Uterus (tissue), 3 donors: ENCODE measurements at regions not wholly inside any gene's neighbourhood (a gene's known extent, or its start where the extent isn't known, plus 50 kb on each side); places are given as distances from the start of the nearest gene placed in this dataset.
"Not testable (repeated sequence)": the region's sequence is repeated elsewhere in the genome, so short reads cannot be mapped to it uniquely, and the experiment has no call there.

Source experiments
- DNase-seq, 2 donors: peaks; one replicate each; pipeline ENCODE4 v3.0.0-alpha.2; 2019 to 2020
- H3K27ac ChIP-seq, 2 donors: fragments of 200-600 bp; sonication (generic); 1 replicate in 1 of 2; 2 replicates in 1 of 2; pipeline ENCODE4 v1.5.1; 2016 to 2018
- H3K27me3 ChIP-seq, 2 donors: fragments of 200-600 bp; sonication (generic); one replicate each; pipeline ENCODE4 v1.5.1; 2018 to 2019; ENCODE audit warnings: control low read depth in 1 of 2
- H3K36me3 ChIP-seq, 2 donors: fragments of 200-600 bp; sonication (generic); one replicate each; pipeline ENCODE4 v1.5.1; 2019; ENCODE audit warnings: control low read depth in 1 of 2
- H3K4me1 ChIP-seq, 2 donors: fragments of 200-600 bp; sonication (generic); one replicate each; pipeline ENCODE4 v1.5.1; 2018 to 2019; ENCODE audit warnings: control low read depth in 1 of 2
- H3K4me3 ChIP-seq, 2 donors: fragments of 200-600 bp; sonication (generic); 1 replicate in 1 of 2; 2 replicates in 1 of 2; pipeline ENCODE4 v1.5.1; 2018 to 2019; ENCODE audit warnings: mild to moderate bottlenecking in 1 of 2
- H3K9me3 ChIP-seq, 2 donors: fragments of 200-600 bp; sonication (generic); one replicate each; pipeline ENCODE4 v1.5.1; 2019; ENCODE audit warnings: control low read depth in 1 of 2
- POLR2A ChIP-seq, 2 donors: fragments of 450-650 bp; IDR thresholded peaks; one replicate each; pipeline ENCODE4 v1.6.1; 2016; ENCODE audit warnings: antibody characterized with exemption in 2 of 2, mild to moderate bottlenecking in 1 of 2, moderate library complexity in 1 of 2
- intact Hi-C: fragments of 100-400 bp; cut with DNase I; formaldehyde crosslinking; loops from one replicate; pipeline ENCODE4 v1.15.1; 2023; ENCODE audit warnings: low total_unique reads
- TF ChIP-seq, protein P1 (sequence below), 4 experiments: fragments of 200-600 bp in 2 of 4; fragments of 450-650 bp in 2 of 4; sonication (generic) in 2 of 4; IDR thresholded peaks; one replicate each; pipeline ENCODE4 v1.5.1; 2016 to 2019; ENCODE audit warnings: antibody characterized with exemption in 4 of 4, mild to moderate bottlenecking in 2 of 4, moderate library complexity in 1 of 4
- donor health status: DM: yes; HTN: yes; CAD: no.

DNA sequence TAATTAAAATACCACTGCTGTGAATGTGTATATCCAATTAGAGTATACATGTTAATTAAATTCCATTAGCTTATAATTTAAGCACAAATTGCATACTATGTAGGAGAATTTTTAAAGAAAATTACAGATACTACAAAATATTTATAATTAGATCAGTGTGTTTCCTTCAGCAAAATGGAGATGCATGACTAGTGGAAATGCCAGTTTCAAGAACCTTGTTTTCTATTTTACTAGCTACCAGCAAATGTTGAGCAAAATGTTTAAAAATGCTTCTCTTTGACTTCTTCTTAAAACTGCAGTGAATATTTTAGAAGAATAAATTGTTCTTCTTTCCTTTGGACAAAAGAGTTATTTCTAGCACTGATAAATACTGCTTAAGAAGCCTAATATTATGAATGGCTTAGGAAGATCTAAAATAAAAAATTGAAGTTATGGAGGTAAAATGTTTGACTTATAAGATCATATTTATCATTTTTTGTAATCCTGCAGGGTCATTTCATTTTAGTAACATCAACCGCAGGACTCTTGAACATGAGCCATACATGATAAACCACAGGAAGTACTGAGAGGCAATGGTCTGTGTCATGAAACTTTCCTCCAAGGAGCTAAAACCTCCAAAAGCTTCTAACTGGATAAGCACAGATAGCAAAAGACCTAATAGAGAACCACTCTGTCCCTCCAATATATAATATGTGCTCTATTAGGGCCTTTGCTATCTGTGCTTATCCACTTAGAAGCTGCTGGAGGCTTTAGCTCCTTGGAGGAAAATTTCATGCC is 1066.0 kb upstream of the CELF2 start:
- DNase-seq, result no peak
- Histone ChIP-seq H3K9me3 (no peaks in the 10 kb centered on the region), H3K27ac (no peak overlapping the region), H3K36me3 (no peaks in the 10 kb centered on the region), H3K27me3 (no peaks in the 10 kb centered on the region), H3K4me1 (no peaks in the 10 kb centered on the region), H3K4me3 (no peak overlapping the region)
- intact Hi-C loops, result no loop called here
- TF ChIP-seq POLR2A (IDR thresholded peaks at IDR 0.05), result no peak
- TF ChIP-seq, protein P1, sequence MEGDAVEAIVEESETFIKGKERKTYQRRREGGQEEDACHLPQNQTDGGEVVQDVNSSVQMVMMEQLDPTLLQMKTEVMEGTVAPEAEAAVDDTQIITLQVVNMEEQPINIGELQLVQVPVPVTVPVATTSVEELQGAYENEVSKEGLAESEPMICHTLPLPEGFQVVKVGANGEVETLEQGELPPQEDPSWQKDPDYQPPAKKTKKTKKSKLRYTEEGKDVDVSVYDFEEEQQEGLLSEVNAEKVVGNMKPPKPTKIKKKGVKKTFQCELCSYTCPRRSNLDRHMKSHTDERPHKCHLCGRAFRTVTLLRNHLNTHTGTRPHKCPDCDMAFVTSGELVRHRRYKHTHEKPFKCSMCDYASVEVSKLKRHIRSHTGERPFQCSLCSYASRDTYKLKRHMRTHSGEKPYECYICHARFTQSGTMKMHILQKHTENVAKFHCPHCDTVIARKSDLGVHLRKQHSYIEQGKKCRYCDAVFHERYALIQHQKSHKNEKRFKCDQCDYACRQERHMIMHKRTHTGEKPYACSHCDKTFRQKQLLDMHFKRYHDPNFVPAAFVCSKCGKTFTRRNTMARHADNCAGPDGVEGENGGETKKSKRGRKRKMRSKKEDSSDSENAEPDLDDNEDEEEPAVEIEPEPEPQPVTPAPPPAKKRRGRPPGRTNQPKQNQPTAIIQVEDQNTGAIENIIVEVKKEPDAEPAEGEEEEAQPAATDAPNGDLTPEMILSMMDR (IDR thresholded peaks at IDR 0.05), result no peak

DNA sequence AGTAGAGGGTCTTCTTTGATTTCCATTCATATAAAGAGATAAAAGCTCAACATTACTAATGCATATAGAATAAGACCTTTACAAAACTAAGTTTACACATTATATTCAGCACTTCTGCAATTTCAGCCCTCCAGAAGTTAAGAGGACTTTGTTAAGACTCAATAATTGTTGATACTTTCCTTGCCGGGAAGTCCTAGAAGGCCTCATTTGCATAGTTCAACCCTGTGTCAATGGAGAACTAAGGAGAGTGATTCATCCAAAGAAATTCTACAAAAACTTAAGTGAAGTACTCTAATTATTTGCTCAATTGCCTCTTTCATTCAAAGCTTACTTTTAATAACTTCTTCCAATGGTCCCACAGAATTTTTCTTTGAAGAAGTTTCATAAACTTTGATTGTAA is 1060.3 kb upstream of the CELF2 start:
- H3K36me3 ChIP-seq, result no peaks in the 10 kb centered on the region
- H3K27me3 ChIP-seq, result no peaks in the 10 kb centered on the region
- no peaks in the 10 kb centered on the region for H3K4me1 ChIP-seq
- no peak for TF ChIP-seq POLR2A (IDR thresholded peaks at IDR 0.05)
- TF ChIP-seq, protein P1 (IDR thresholded peaks at IDR 0.05), result no peak
- no peak for DNase-seq
- intact Hi-C loops, result no loop called here
- H3K27ac ChIP-seq, result no peak overlapping the region
- no peaks in the 10 kb centered on the region for H3K9me3 ChIP-seq
- no peak overlapping the region for H3K4me3 ChIP-seq

DNA sequence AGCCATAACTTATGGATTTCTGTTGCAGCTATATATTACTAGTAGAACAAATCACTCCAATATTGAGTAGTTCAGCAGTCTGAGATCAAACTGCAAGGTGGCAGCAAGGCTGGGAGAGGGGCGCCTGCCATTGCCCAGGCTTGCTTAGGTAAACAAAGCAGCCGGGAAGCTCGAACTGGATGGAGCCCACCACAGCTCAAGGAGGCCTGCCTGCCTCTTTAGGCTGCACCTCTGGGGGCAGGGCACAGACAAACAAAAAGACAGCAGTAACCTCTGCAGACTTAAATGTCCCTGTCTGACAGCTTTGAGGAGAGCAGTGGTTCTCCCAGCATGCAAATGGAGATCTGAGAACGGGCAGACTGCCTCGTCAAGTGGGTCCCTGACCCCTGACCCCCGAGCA is 1059.8 kb upstream of the CELF2 start:
- not testable (repeated sequence) for H3K4me3 ChIP-seq, DNase-seq, H3K27ac ChIP-seq

DNA sequence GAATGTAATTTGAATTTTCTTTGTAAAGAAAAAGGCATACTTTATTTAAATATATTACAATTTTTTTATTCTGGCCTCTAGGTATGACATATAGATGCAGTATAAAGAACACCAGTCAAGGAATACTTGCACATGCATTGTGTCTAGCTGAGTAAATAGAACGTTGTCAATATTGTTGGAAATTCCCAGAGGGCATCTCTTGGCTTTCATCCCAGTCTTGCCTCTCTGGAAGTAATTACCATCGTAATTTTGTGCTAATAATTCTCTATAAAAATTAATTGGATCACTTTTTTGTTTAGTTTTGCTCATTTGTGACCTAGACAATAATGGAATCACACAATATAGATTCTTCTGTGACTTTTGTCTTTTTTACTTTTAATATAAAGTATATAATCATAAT is 1052.3 kb upstream of the CELF2 start:
- intact Hi-C loops, result no loop called here
- Histone ChIP-seq H3K27me3 (no peaks in the 10 kb centered on the region), H3K9me3 (no peaks in the 10 kb centered on the region), H3K4me1 (no peaks in the 10 kb centered on the region), H3K4me3 (no peak overlapping the region), H3K36me3 (no peaks in the 10 kb centered on the region), H3K27ac (no peak overlapping the region)
- TF ChIP-seq POLR2A (IDR thresholded peaks at IDR 0.05), result no peak
- TF ChIP-seq, protein P1 (IDR thresholded peaks at IDR 0.05), result no peak
- DNase-seq, result no peak

More for the DNA sequence above, 1059.8 kb upstream of the CELF2 start:
- H3K27me3 ChIP-seq, intact Hi-C loops, H3K9me3 ChIP-seq, H3K4me1 ChIP-seq, H3K36me3 ChIP-seq: not testable (repeated sequence)

DNA sequence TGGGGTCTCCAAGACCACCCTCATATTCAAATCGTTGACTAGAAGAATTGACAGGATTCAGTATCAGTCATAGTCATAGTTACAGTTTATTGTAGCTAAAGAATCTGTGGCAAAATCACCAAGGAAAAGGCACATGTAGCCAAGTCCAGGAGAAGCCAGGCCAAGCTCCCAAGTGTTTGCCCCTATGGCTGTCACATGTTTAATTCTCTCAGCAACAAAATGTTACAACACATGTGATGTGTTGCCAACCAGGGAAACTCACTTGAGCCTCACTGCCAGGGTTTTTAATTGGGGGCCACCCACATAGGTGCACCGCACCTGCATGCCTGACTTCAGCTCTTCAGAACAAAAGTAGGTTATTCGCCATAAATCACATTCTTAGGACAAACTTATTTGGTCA is 1030.9 kb upstream of the CELF2 start:
- DNase-seq, result no peak
- H3K27me3 ChIP-seq, result no peaks in the 10 kb centered on the region
- TF ChIP-seq, protein P1 (IDR thresholded peaks at IDR 0.05), result no peak
- TF ChIP-seq POLR2A (IDR thresholded peaks at IDR 0.05), result no peak
- intact Hi-C loops, result no loop called here
- H3K36me3 ChIP-seq, result no peaks in the 10 kb centered on the region
- H3K27ac ChIP-seq, result no peak overlapping the region
- no peaks in the 10 kb centered on the region for H3K9me3 ChIP-seq
- H3K4me1 ChIP-seq, result no peaks in the 10 kb centered on the region
- H3K4me3 ChIP-seq, result no peak overlapping the region
